ENCODE measurements at regions not wholly inside any gene's neighbourhood (a gene's known extent, or its start where the extent isn't known, plus 50 kb on each side); places are given as distances from the start of the nearest gene placed in this dataset.

- no peak for DNase-seq (ENCODE audit: low spot score)
- no peak for TF ChIP-seq CTCF (IDR thresholded peaks at IDR 0.05; ENCODE audit: borderline replicate concordance, control extremely low read depth, extremely low read depth, insufficient read depth, missing control alignments)
- in situ Hi-C loops (cut with MboI; ENCODE audit: low sequenced_read_pairs, unreplicated experiment): no loop called here
These were observed 354.3 kb upstream of the NRG3 start for GRCh38 chr10:81520688-81521087.

- no peak for TF ChIP-seq CTCF (IDR thresholded peaks at IDR 0.05; ENCODE audit: borderline replicate concordance, control extremely low read depth, extremely low read depth, insufficient read depth, missing control alignments)
- DNase-seq (ENCODE audit: low spot score): no peak
These were observed 350.5 kb upstream of the NRG3 start for GRCh38 chr10:81524467-81524866.

GRCh38 chr10:81532403-81532802 is 342.6 kb upstream of the NRG3 start:
- in situ Hi-C loops (cut with MboI; ENCODE audit: low sequenced_read_pairs, unreplicated experiment): no loop called here
- DNase-seq (ENCODE audit: low spot score): no peak
- no peak for TF ChIP-seq CTCF (IDR thresholded peaks at IDR 0.05; ENCODE audit: borderline replicate concordance, control extremely low read depth, extremely low read depth, insufficient read depth, missing control alignments)

More at GRCh38 chr10:81524467-81524866, 350.5 kb upstream of the NRG3 start:
- in situ Hi-C loops (cut with MboI; ENCODE audit: low sequenced_read_pairs, unreplicated experiment): no loop called here

- in situ Hi-C loops (cut with MboI; ENCODE audit: low sequenced_read_pairs, unreplicated experiment): no loop called here
- no peak for TF ChIP-seq CTCF (IDR thresholded peaks at IDR 0.05; ENCODE audit: borderline replicate concordance, control extremely low read depth, extremely low read depth, insufficient read depth, missing control alignments)
- DNase-seq (ENCODE audit: low spot score): no peak
These were observed 340.0 kb upstream of the NRG3 start for GRCh38 chr10:81534991-81535390.

- in situ Hi-C loops (cut with MboI; ENCODE audit: low sequenced_read_pairs, unreplicated experiment): no loop called here
- DNase-seq (ENCODE audit: low spot score): no peak
- no peak for TF ChIP-seq CTCF (IDR thresholded peaks at IDR 0.05; ENCODE audit: borderline replicate concordance, control extremely low read depth, extremely low read depth, insufficient read depth, missing control alignments)
These were observed 333.5 kb upstream of the NRG3 start for GRCh38 chr10:81541517-81541916.

- in situ Hi-C loops (cut with MboI; ENCODE audit: low sequenced_read_pairs, unreplicated experiment): no loop called here
- DNase-seq (ENCODE audit: low spot score): no peak
- no peak for TF ChIP-seq CTCF (IDR thresholded peaks at IDR 0.05; ENCODE audit: borderline replicate concordance, control extremely low read depth, extremely low read depth, insufficient read depth, missing control alignments)
These were observed 328.8 kb upstream of the NRG3 start for GRCh38 chr10:81546243-81546642.

GRCh38 chr10:81548160-81548559 is 326.8 kb upstream of the NRG3 start:
- TF ChIP-seq CTCF (IDR thresholded peaks at IDR 0.05; ENCODE audit: borderline replicate concordance, control extremely low read depth, extremely low read depth, insufficient read depth, missing control alignments): no peak
- no peak for DNase-seq (ENCODE audit: low spot score)
- in situ Hi-C loops (cut with MboI; ENCODE audit: low sequenced_read_pairs, unreplicated experiment): no loop called here

Measured in GM13976 (cell line).